IMR-90 (cell line): ENCODE measurements at regions not wholly inside any gene's neighbourhood (a gene's known extent, or its start where the extent isn't known, plus 50 kb on each side); places are given as distances from the start of the nearest gene placed in this dataset.

Experiments used
- ATAC-seq: fragments of 200-7000 bp; cut with Tn5 transposase; 2 replicates; pipeline ENCODE4 v1.9.1; 2020; ENCODE audit warnings: low read depth, mild to moderate bottlenecking, moderate library complexity
- BruUV-seq: library from RNA; stranded (reverse); fragments of 400-500 nt; replicated peaks from 2 replicates; lab custom pipeline; 2021; lab: Mats Ljungman, UMichigan
- CTCF ChIA-PET: fragments of 300-600 bp; formaldehyde crosslinking; extraction: SDS; loops from one replicate; lab custom pipeline; 2021; ENCODE audit warnings: antibody characterized with exemption; lab: Yijun Ruan, JAX
- POLR2A ChIA-PET: fragments of 300-600 bp; sonication (Branson Sonifier 250); formaldehyde crosslinking; loops from one replicate; lab custom pipeline; 2022; ENCODE audit warnings: antibody characterized with exemption; ENCODE audit not compliant: unreplicated experiment; lab: Charles Lee
- DNase-seq: peaks from one replicate; pipeline ENCODE4 v3.0.0; 2013
- H2AFZ ChIP-seq: replicated peaks from 2 replicates; pipeline ENCODE3; 2013; ENCODE audit warnings: low read length, mild to moderate bottlenecking; ENCODE audit not compliant: poor library complexity
- H2AK5ac ChIP-seq: 2 replicates; pipeline ENCODE4 v1.6.1; 2013; ENCODE audit warnings: low read depth, low read length, inconsistent platforms
- H2AK9ac ChIP-seq: replicated peaks from 2 replicates; pipeline ENCODE3; 2013; ENCODE audit warnings: mild to moderate bottlenecking, low read depth, low read length, moderate library complexity; ENCODE audit not compliant: poor library complexity
- H2BK120ac ChIP-seq: 2 replicates; pipeline ENCODE4 v1.6.1; 2013; ENCODE audit warnings: low read depth, low read length, inconsistent platforms
- H2BK15ac ChIP-seq: 3 replicates; pipeline ENCODE4 v1.6.1; 2013; ENCODE audit warnings: low read depth, low read length, inconsistent platforms
- H2BK20ac ChIP-seq: 2 replicates; pipeline ENCODE4 v1.6.1; 2013; ENCODE audit warnings: low read depth, mild to moderate bottlenecking, inconsistent platforms, low read length, moderate library complexity
- H2BK5ac ChIP-seq: 2 replicates; pipeline ENCODE4 v1.6.1; 2013; ENCODE audit warnings: mild to moderate bottlenecking, low read depth, low read length, inconsistent platforms; ENCODE audit not compliant: poor library complexity, severe bottlenecking
- H3K14ac ChIP-seq: replicated peaks from 2 replicates; pipeline ENCODE4 v1.6.1; 2013; ENCODE audit warnings: low read depth, low read length, inconsistent platforms
- H3K18ac ChIP-seq: 2 replicates; pipeline ENCODE4 v1.6.1; 2013; ENCODE audit warnings: low read depth, low read length, control low read depth
- H3K23ac ChIP-seq: 2 replicates; pipeline ENCODE4 v1.6.1; 2013; ENCODE audit warnings: low read depth, low read length, inconsistent platforms
- H3K27ac ChIP-seq: 2 replicates; pipeline ENCODE4 v1.5.1; 2013; ENCODE audit warnings: mild to moderate bottlenecking, control low read depth, low read length; ENCODE audit not compliant: insufficient read depth
- H3K27me3 ChIP-seq: 2 replicates; pipeline ENCODE4 v1.6.1; 2013; ENCODE audit warnings: low read length; ENCODE audit not compliant: control insufficient read depth, insufficient read depth
- H3K36me3 ChIP-seq: 2 replicates; pipeline ENCODE4 v1.6.1; 2013; ENCODE audit warnings: low read length, mixed read lengths; ENCODE audit not compliant: control insufficient read depth, insufficient read depth
- H3K4ac ChIP-seq: 2 replicates; pipeline ENCODE4 v1.6.1; 2013; ENCODE audit warnings: low read depth, low read length, inconsistent platforms
- H3K4me1 ChIP-seq: 2 replicates; pipeline ENCODE4 v1.6.1; 2013; ENCODE audit warnings: low read length, mixed read lengths; ENCODE audit not compliant: control insufficient read depth, insufficient read depth
- H3K4me2 ChIP-seq: 2 replicates; pipeline ENCODE4 v1.6.1; 2013; ENCODE audit warnings: low read depth, mild to moderate bottlenecking, control low read depth, low read length, moderate library complexity
- H3K4me3 ChIP-seq: 2 replicates; pipeline ENCODE4 v1.5.1; 2013; ENCODE audit warnings: low read depth, mild to moderate bottlenecking, control low read depth, low read length, moderate library complexity; ENCODE audit not compliant: insufficient read depth
- H3K56ac ChIP-seq: 2 replicates; pipeline ENCODE4 v1.6.1; 2013; ENCODE audit warnings: low read length, inconsistent platforms; ENCODE audit not compliant: insufficient read depth; ENCODE audit errors: extremely low read depth
- H3K79me1 ChIP-seq, 2 experiments: 2 replicates each; pipeline ENCODE4 v1.6.1; 2013; ENCODE audit warnings: low read length in 2 of 2, inconsistent platforms in 1 of 2, low read depth in 1 of 2
- H3K9ac ChIP-seq: 2 replicates; pipeline ENCODE4 v1.6.1; 2013; ENCODE audit warnings: low read depth, low read length, control low read depth
- H3K9me1 ChIP-seq: 2 replicates; pipeline ENCODE4 v1.6.1; 2013; ENCODE audit warnings: low read length, inconsistent platforms; ENCODE audit not compliant: insufficient read depth
- H3K9me3 ChIP-seq: 2 replicates; pipeline ENCODE4 v1.6.1; 2013; ENCODE audit warnings: low read length; ENCODE audit not compliant: control insufficient read depth, insufficient read depth
- H4K20me1 ChIP-seq: 2 replicates; pipeline ENCODE4 v1.6.1; 2013; ENCODE audit warnings: low read length, inconsistent platforms; ENCODE audit not compliant: insufficient read depth
- H4K5ac ChIP-seq: 2 replicates; pipeline ENCODE4 v1.6.1; 2013; ENCODE audit warnings: mild to moderate bottlenecking, low read depth, low read length, control low read depth
- H4K8ac ChIP-seq, 2 experiments: 2 replicates each; pipeline ENCODE4 v1.6.1; 2013; ENCODE audit warnings: low read depth in 2 of 2, low read length in 2 of 2, control low read depth in 1 of 2, inconsistent platforms in 1 of 2
- H4K91ac ChIP-seq: 2 replicates; pipeline ENCODE4 v1.6.1; 2013; ENCODE audit warnings: low read depth, low read length, inconsistent platforms; ENCODE audit not compliant: insufficient read depth
- BHLHE40 ChIP-seq: fragments of 150-350 bp; IDR thresholded peaks from 2 replicates; pipeline ENCODE4 v1.6.1; 2016; ENCODE audit warnings: mild to moderate bottlenecking, low read depth, low read length
- FOS ChIP-seq: fragments of 150-350 bp; IDR thresholded peaks from 2 replicates; pipeline ENCODE4 v1.6.1; 2016; ENCODE audit warnings: low read depth, low read length
- NFE2L2 ChIP-seq: fragments of 150-350 bp; IDR thresholded peaks from 2 replicates; pipeline ENCODE4 v1.6.1; 2016; ENCODE audit warnings: low read depth, mild to moderate bottlenecking, low read length
- POLR2A ChIP-seq: IDR thresholded peaks from 2 replicates; pipeline ENCODE4 v1.6.1; 2012; ENCODE audit warnings: mild to moderate bottlenecking, low read depth, low read length
- RAD21 ChIP-seq: IDR thresholded peaks from 2 replicates; pipeline ENCODE4 v1.6.1; 2012; ENCODE audit warnings: low read length, improper control_type of control experiment
- SMC3 ChIP-seq: fragments of 150-350 bp; IDR thresholded peaks from 2 replicates; pipeline ENCODE4 v1.6.1; 2016; ENCODE audit warnings: low read depth, mild to moderate bottlenecking, antibody characterized with exemption, low read length, moderate library complexity
- USF2 ChIP-seq: fragments of 150-350 bp; IDR thresholded peaks from 2 replicates; pipeline ENCODE4 v1.6.1; 2017; ENCODE audit warnings: mild to moderate bottlenecking, antibody characterized with exemption, low read length, low read depth
- WGBS, 2 experiments: methylation state at CpG; one replicate each; pipeline versions ENCODE4 v1.1.5 to v1.1.7; 2013; ENCODE audit warnings: missing lambda C conversion rate in 2 of 2; ENCODE audit not compliant: insufficient read length in 1 of 2; ENCODE audit errors: extremely low coverage in 2 of 2; 5-methylcytosine and 5-hydroxymethylcytosine counted together
- dilution Hi-C: fragments of 300-500 bp; cut with HindIII; formaldehyde crosslinking; loops from one replicate; pipeline ENCODE4 v1.14.3; 2018; ENCODE audit warnings: low sequenced_read_pairs; ENCODE audit not compliant: unreplicated experiment
- in situ Hi-C: fragments of 300-500 bp; cut with MboI; formaldehyde crosslinking; loops from 3 replicates; pipeline ENCODE4 v1.14.3; 2019; ENCODE audit warnings: low sequenced_read_pairs, inconsistent platforms, mixed read lengths
- intact Hi-C: fragments of 100-400 bp; cut with micrococcal nuclease; formaldehyde crosslinking; loops from 2 replicates; pipeline ENCODE4 v1.10.0; 2022

GRCh38 chr15:58288592-58288991 is 143.2 kb upstream of the LIPC start:
- ChIA-PET CTCF (no interaction called here), POLR2A (no interaction called here)
- no peak overlapping the region for H3K18ac ChIP-seq
- in situ Hi-C loops (no loop called here), dilution Hi-C loops (no loop called here), intact Hi-C loops (no loop called here)
- TF ChIP-seq BHLHE40 (no peak), POLR2A (no peak), NFE2L2 (no peak), RAD21 (no peak), USF2 (no peak), SMC3 (no peak), FOS (no peak)
- no peak overlapping the region for H2BK15ac ChIP-seq
- no peak overlapping the region for H2AK9ac ChIP-seq
- peaks cover 1% of the 10 kb centered on the region for H3K9me1 ChIP-seq
- H3K27ac ChIP-seq, result no peak overlapping the region
- H3K4ac ChIP-seq, result no peak overlapping the region
- no peak overlapping the region for H2AFZ ChIP-seq
- H3K14ac ChIP-seq, result no peak overlapping the region
- no peaks in the 10 kb centered on the region for H3K4me1 ChIP-seq
- no peak overlapping the region for H3K9ac ChIP-seq
- H3K27me3 ChIP-seq, result no peaks in the 10 kb centered on the region
- ATAC-seq (no peak), DNase-seq (no peak)
- no TSS peak for BruUV-seq
- no peak overlapping the region for H4K91ac ChIP-seq
- no peaks in the 10 kb centered on the region for H3K36me3 ChIP-seq
- H4K20me1 ChIP-seq, result no peaks in the 10 kb centered on the region
- H3K23ac ChIP-seq, result no peak overlapping the region
- H3K79me1 ChIP-seq, result no peaks in the 10 kb centered on the region
- H2BK120ac ChIP-seq, result no peak overlapping the region
- no peak overlapping the region for H3K4me3 ChIP-seq
- no peak overlapping the region for H4K5ac ChIP-seq
- no peak overlapping the region for H2AK5ac ChIP-seq
- H2BK5ac ChIP-seq, result no peak overlapping the region
- no peak overlapping the region for H2BK20ac ChIP-seq
- H4K8ac ChIP-seq, result no peak overlapping the region
- WGBS, 2 experiments, result no CpG with 5 or more reads among the region's 3 CpGs
- peaks cover 9% of the 10 kb centered on the region for H3K9me3 ChIP-seq
- no peak overlapping the region for H3K4me2 ChIP-seq
- H3K56ac ChIP-seq, result no peak overlapping the region
